ENCODE measurements at regions not wholly inside any gene's neighbourhood (a gene's known extent, or its start where the extent isn't known, plus 50 kb on each side); places are given as distances from the start of the nearest gene placed in this dataset.

GRCh38 chr3:159913712-159914414 is 74.8 kb upstream of the IL12A start:
- H3K4me3 ChIP-seq = no peak overlapping the region
- H3K27ac ChIP-seq = no peak overlapping the region
- H3K27me3 ChIP-seq = no peaks in the 10 kb centered on the region
- no peaks in the 10 kb centered on the region for H3K9me3 ChIP-seq (replicated peaks in 1 of 3)
- H3K36me3 ChIP-seq (replicated peaks in 1 of 2) = no peaks in the 10 kb centered on the region
- DNase-seq = no peak
- TF ChIP-seq, protein P1, sequence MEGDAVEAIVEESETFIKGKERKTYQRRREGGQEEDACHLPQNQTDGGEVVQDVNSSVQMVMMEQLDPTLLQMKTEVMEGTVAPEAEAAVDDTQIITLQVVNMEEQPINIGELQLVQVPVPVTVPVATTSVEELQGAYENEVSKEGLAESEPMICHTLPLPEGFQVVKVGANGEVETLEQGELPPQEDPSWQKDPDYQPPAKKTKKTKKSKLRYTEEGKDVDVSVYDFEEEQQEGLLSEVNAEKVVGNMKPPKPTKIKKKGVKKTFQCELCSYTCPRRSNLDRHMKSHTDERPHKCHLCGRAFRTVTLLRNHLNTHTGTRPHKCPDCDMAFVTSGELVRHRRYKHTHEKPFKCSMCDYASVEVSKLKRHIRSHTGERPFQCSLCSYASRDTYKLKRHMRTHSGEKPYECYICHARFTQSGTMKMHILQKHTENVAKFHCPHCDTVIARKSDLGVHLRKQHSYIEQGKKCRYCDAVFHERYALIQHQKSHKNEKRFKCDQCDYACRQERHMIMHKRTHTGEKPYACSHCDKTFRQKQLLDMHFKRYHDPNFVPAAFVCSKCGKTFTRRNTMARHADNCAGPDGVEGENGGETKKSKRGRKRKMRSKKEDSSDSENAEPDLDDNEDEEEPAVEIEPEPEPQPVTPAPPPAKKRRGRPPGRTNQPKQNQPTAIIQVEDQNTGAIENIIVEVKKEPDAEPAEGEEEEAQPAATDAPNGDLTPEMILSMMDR (IDR thresholded peaks at IDR 0.05) = no peak
- TF ChIP-seq POLR2A (IDR thresholded peaks at IDR 0.05) = no peak
- 76 to 93% (median 85%) methylated on average over 1 of the region's 1 CpG for WGBS, 4 donors
- intact Hi-C loops (cut with DNase I) = no loop called here
- H3K4me1 ChIP-seq (replicated peaks in 1 of 2) = peaks cover 0 to 11% of the 10 kb centered on the region in 2 donors

GRCh38 chr3:159914426-159914825 is 74.2 kb upstream of the IL12A start:
- Histone ChIP-seq H3K27ac (no peak overlapping the region), H3K4me3 (no peak overlapping the region), H3K9me3 (replicated peaks in 1 of 3) (no peaks in the 10 kb centered on the region), H3K36me3 (replicated peaks in 1 of 2) (no peaks in the 10 kb centered on the region), H3K4me1 (replicated peaks in 1 of 2) (peaks cover 0 to 11% of the 10 kb centered on the region in 2 donors), H3K27me3 (no peaks in the 10 kb centered on the region)
- TF ChIP-seq, protein P1 (IDR thresholded peaks at IDR 0.05) = no peak
- TF ChIP-seq POLR2A (IDR thresholded peaks at IDR 0.05) = no peak
- DNase-seq = no peak
- intact Hi-C loops (cut with DNase I) = no loop called here
- 81 to 88% (median 83%) methylated on average over 3 of the region's 3 CpGs for WGBS, 4 donors

- H3K9me3 ChIP-seq (replicated peaks in 1 of 3) = no peaks in the 10 kb centered on the region
- no peak overlapping the region for H3K4me3 ChIP-seq
- no peaks in the 10 kb centered on the region for H3K4me1 ChIP-seq (replicated peaks in 1 of 2)
- no peak overlapping the region for H3K27ac ChIP-seq
- no peaks in the 10 kb centered on the region for H3K27me3 ChIP-seq
- no peaks in the 10 kb centered on the region for H3K36me3 ChIP-seq (replicated peaks in 1 of 2)
- intact Hi-C loops (cut with DNase I) = no loop called here
- DNase-seq = no peak
- WGBS, 4 donors = 76 to 83% (median 78%) methylated on average over 2 of the region's 2 CpGs
- TF ChIP-seq POLR2A (IDR thresholded peaks at IDR 0.05) = no peak
- TF ChIP-seq, protein P1 (IDR thresholded peaks at IDR 0.05) = no peak
These were observed 72.6 kb upstream of the IL12A start for GRCh38 chr3:159916052-159916451.

DNA sequence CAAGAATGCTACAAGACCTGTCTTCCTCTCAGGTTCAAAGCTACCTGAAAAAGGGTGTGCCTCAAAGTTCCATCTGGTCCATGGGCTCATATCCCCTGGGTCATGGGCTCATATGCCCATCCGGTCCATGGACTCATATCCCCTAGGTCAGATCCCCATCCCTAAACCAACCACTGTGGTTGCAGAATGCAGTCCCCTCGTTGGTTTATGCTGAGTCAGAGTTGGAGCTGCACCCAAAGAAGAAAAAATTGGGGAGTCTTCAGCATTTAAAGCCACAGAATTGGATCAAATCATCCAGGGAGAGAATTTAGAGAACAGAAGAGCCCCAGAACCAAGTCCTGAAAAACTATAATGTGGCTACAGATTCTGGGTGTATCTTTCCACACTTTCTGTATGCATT is 71.5 kb upstream of the IL12A start:
- intact Hi-C loops (cut with DNase I) = no loop called here
- H3K27me3 ChIP-seq = no peaks in the 10 kb centered on the region
- TF ChIP-seq POLR2A (IDR thresholded peaks at IDR 0.05) = no peak
- TF ChIP-seq, protein P1 (IDR thresholded peaks at IDR 0.05) = no peak
- no peak overlapping the region for H3K27ac ChIP-seq
- 62 to 73% (median 69%) methylated on average over 2 of the region's 2 CpGs for WGBS, 4 donors
- no peaks in the 10 kb centered on the region for H3K36me3 ChIP-seq (replicated peaks in 1 of 2)
- H3K4me3 ChIP-seq = no peak overlapping the region
- no peak for DNase-seq
- no peaks in the 10 kb centered on the region for H3K9me3 ChIP-seq (replicated peaks in 1 of 3)
- H3K4me1 ChIP-seq (replicated peaks in 1 of 2) = no peaks in the 10 kb centered on the region

Measured in adrenal gland (tissue), 9 donors.